ENCODE measurements at regions not wholly inside any gene's neighbourhood (a gene's known extent, or its start where the extent isn't known, plus 50 kb on each side); places are given as distances from the start of the nearest gene placed in this dataset.

- TF ChIP-seq CTCF (conservative IDR thresholded peaks at IDR 0.05) (no peak), ZFX (IDR thresholded peaks at IDR 0.05) (no peak)
Measured at GRCh38 chr15:24008476-24008875, 321.4 kb upstream of the NDN start.
